HCT116 (cell line): ENCODE measurements at regions not wholly inside any gene's neighbourhood (a gene's known extent, or its start where the extent isn't known, plus 50 kb on each side); places are given as distances from the start of the nearest gene placed in this dataset.

Source experiments
- ATF3 ChIP-seq: IDR thresholded peaks from 2 replicates; pipeline ENCODE4 v1.6.1; 2012
- CTCF ChIP-seq, 3 experiments: fragments of 200-600 bp in 1 of 3; sonication (generic) in 1 of 3; IDR thresholded peaks in 2 of 3; conservative IDR thresholded peaks in 1 of 3; 2 replicates each; pipeline ENCODE4 v1.5.1; 2012 to 2017; ENCODE audit warnings: low read depth in 2 of 3, low read length in 2 of 3, antibody characterized with exemption in 1 of 3, borderline replicate concordance in 1 of 3, control low read depth in 1 of 3, mild to moderate bottlenecking in 1 of 3, mixed read lengths in 1 of 3, mixed run types in 1 of 3, moderate library complexity in 1 of 3; ENCODE audit not compliant: insufficient read depth in 1 of 3
- MAX ChIP-seq: IDR thresholded peaks from 2 replicates; pipeline ENCODE4 v1.6.1; 2012

- TF ChIP-seq ATF3 (no peak), MAX (no peak), CTCF (IDR thresholded peaks at IDR 0.05 in 2 of 3, conservative IDR thresholded peaks at IDR 0.05 in 1 of 3; ENCODE audit: borderline replicate concordance in 1 of 3, insufficient read depth in 1 of 3, low read depth in 2 of 3, low read length in 2 of 3) (no peak)
These were observed 145.9 kb upstream of the NOCT start for GRCh38 chr4:138869631-138870030.
